CD14-positive monocyte (primary cell): ENCODE measurements at regions not wholly inside any gene's neighbourhood (a gene's known extent, or its start where the extent isn't known, plus 50 kb on each side); places are given as distances from the start of the nearest gene placed in this dataset.

ENCODE experiments used
- DNase-seq, 3 donors: peaks; one replicate each; pipeline ENCODE4 v3.0.0-alpha.2; 2011 to 2022
- H2AFZ ChIP-seq: 2 replicates; pipeline ENCODE4 v1.6.0; 2012; ENCODE audit warnings: mild to moderate bottlenecking, low read depth, low read length, inconsistent platforms; ENCODE audit not compliant: insufficient read depth, poor library complexity, severe bottlenecking
- H3K27ac ChIP-seq, 2 donors: 1 replicate in 1 of 2; 2 replicates in 1 of 2; pipeline ENCODE4 v1.5.1; 2012 to 2013; ENCODE audit warnings: low read length in 2 of 2, control low read depth in 1 of 2, inconsistent platforms in 1 of 2, low read depth in 1 of 2, mild to moderate bottlenecking in 1 of 2
- H3K27me3 ChIP-seq, 2 donors: one replicate each; pipeline versions ENCODE4 v1.6.0 to v1.6.1; 2011 to 2013; ENCODE audit warnings: low read length in 2 of 2; ENCODE audit not compliant: control insufficient read depth in 2 of 2, insufficient read depth in 2 of 2
- H3K36me3 ChIP-seq, 2 donors: replicated peaks in 1 of 2; 1 replicate in 1 of 2; 2 replicates in 1 of 2; pipeline versions ENCODE4 v1.5.1 to v1.6.1; 2012 to 2013; ENCODE audit warnings: low read length in 2 of 2, control low read depth in 1 of 2, inconsistent platforms in 1 of 2, mild to moderate bottlenecking in 1 of 2; ENCODE audit not compliant: insufficient read depth in 2 of 2, control insufficient read depth in 1 of 2
- H3K4me1 ChIP-seq, 2 donors: 1 replicate in 1 of 2; 2 replicates in 1 of 2; pipeline versions ENCODE4 v1.5.1 to v1.6.1; 2012 to 2013; ENCODE audit warnings: low read length in 2 of 2, control low read depth in 1 of 2, inconsistent platforms in 1 of 2, mild to moderate bottlenecking in 1 of 2, moderate library complexity in 1 of 2; ENCODE audit not compliant: insufficient read depth in 2 of 2, control insufficient read depth in 1 of 2
- H3K4me2 ChIP-seq: replicated peaks from 2 replicates; pipeline ENCODE3; 2012; ENCODE audit warnings: low read length, moderate library complexity, mild to moderate bottlenecking; ENCODE audit not compliant: poor library complexity, severe bottlenecking; ENCODE audit errors: extremely low read depth
- H3K4me3 ChIP-seq, 3 experiments: fragments of 200-600 bp in 1 of 3; sonication (generic) in 1 of 3; replicated peaks in 1 of 3; 1 replicate in 2 of 3; 2 replicates in 1 of 3; pipeline ENCODE4 v1.5.1; 2011 to 2013; ENCODE audit warnings: low read length in 3 of 3, mild to moderate bottlenecking in 3 of 3, control low read depth in 2 of 3, low read depth in 2 of 3, inconsistent platforms in 1 of 3, moderate library complexity in 1 of 3
- H3K79me2 ChIP-seq: 2 replicates; pipeline ENCODE4 v1.6.0; 2012; ENCODE audit warnings: mild to moderate bottlenecking, control low read depth, inconsistent platforms, low read length, moderate library complexity; ENCODE audit not compliant: insufficient read depth
- H3K9ac ChIP-seq: 2 replicates; pipeline ENCODE4 v1.6.0; 2017; ENCODE audit warnings: low read length, mild to moderate bottlenecking; ENCODE audit not compliant: insufficient read depth, poor library complexity, severe bottlenecking
- H3K9me3 ChIP-seq, 2 donors: replicated peaks in 1 of 2; 1 replicate in 1 of 2; 2 replicates in 1 of 2; pipeline versions ENCODE4 v1.5.1 to v1.6.1; 2012 to 2013; ENCODE audit warnings: low read length in 2 of 2, control low read depth in 1 of 2; ENCODE audit not compliant: control insufficient read depth in 1 of 2, insufficient read depth in 1 of 2
- H4K20me1 ChIP-seq: 2 replicates; pipeline ENCODE4 v1.6.0; 2012; ENCODE audit warnings: mild to moderate bottlenecking, low read length, control low read depth, moderate library complexity; ENCODE audit not compliant: insufficient read depth
- H3K27ac Mint-ChIP-seq, 7 donors: one replicate each; pipeline ENCODE4 v1.8.0; 2020; ENCODE audit warnings: mild to moderate bottlenecking in 7 of 7, mixed read lengths in 7 of 7, moderate library complexity in 6 of 7, inconsistent platforms in 2 of 7
- H3K27me3 Mint-ChIP-seq, 3 donors: one replicate each; pipeline ENCODE4 v1.8.0; 2021 to 2022; ENCODE audit warnings: low read depth in 3 of 3, mild to moderate bottlenecking in 3 of 3, mixed read lengths in 3 of 3, moderate library complexity in 3 of 3, inconsistent platforms in 1 of 3
- H3K36me3 Mint-ChIP-seq, 2 donors: one replicate each; pipeline ENCODE4 v1.8.0; 2020; ENCODE audit warnings: mixed read lengths in 2 of 2, inconsistent platforms in 1 of 2, mild to moderate bottlenecking in 1 of 2
- H3K4me1 Mint-ChIP-seq: one replicate; pipeline ENCODE4 v1.8.0; 2020; ENCODE audit warnings: mild to moderate bottlenecking, mixed read lengths
- H3K4me3 Mint-ChIP-seq, 2 donors: one replicate each; pipeline ENCODE4 v1.8.0; 2020; ENCODE audit warnings: mild to moderate bottlenecking in 2 of 2, mixed read lengths in 2 of 2, moderate library complexity in 1 of 2
- H3K9me3 Mint-ChIP-seq, 7 donors: one replicate each; pipeline ENCODE4 v1.8.0; 2020 to 2022; ENCODE audit warnings: mixed read lengths in 7 of 7, mild to moderate bottlenecking in 6 of 7, moderate library complexity in 6 of 7, inconsistent platforms in 2 of 7
- WGBS: methylation state at CpG from one replicate; pipeline ENCODE4 v1.1.5; 2013; ENCODE audit warnings: missing lambda C conversion rate; ENCODE audit not compliant: insufficient coverage; 5-methylcytosine and 5-hydroxymethylcytosine counted together
- intact Hi-C, 2 donors: fragments of 100-400 bp; cut with micrococcal nuclease; formaldehyde crosslinking; loops; one replicate each; pipeline versions ENCODE4 v1.15.0 to v1.15.1; 2023
- TF ChIP-seq, protein P1 (sequence below): fragments of 200-600 bp; IDR thresholded peaks from one replicate; pipeline ENCODE4 v1.8.0; 2022; ENCODE audit warnings: antibody characterized with exemption, mild to moderate bottlenecking

DNA sequence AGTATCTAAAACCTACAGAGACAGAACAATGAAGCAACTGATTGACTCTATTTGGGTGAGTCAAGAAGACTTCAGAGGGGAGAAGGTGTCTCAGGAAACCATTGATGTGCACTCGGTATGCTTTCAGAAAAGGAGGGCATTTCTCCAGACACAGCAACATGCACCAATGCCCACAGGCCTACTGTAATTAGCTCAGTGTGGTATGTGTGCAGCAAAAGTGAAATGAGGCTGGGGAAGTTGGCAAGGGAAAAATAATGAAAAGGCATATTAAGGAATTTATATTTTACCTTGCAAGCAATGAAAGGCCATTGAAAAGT is 158.4 kb upstream of the GRIP1 start:
- H3K27ac Mint-ChIP-seq, result no peak overlapping the region
- no peak overlapping the region for H3K27ac ChIP-seq
- no peak for DNase-seq
- TF ChIP-seq, protein P1, sequence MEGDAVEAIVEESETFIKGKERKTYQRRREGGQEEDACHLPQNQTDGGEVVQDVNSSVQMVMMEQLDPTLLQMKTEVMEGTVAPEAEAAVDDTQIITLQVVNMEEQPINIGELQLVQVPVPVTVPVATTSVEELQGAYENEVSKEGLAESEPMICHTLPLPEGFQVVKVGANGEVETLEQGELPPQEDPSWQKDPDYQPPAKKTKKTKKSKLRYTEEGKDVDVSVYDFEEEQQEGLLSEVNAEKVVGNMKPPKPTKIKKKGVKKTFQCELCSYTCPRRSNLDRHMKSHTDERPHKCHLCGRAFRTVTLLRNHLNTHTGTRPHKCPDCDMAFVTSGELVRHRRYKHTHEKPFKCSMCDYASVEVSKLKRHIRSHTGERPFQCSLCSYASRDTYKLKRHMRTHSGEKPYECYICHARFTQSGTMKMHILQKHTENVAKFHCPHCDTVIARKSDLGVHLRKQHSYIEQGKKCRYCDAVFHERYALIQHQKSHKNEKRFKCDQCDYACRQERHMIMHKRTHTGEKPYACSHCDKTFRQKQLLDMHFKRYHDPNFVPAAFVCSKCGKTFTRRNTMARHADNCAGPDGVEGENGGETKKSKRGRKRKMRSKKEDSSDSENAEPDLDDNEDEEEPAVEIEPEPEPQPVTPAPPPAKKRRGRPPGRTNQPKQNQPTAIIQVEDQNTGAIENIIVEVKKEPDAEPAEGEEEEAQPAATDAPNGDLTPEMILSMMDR, result no peak
- H3K36me3 ChIP-seq, result no peaks in the 10 kb centered on the region
- no peak overlapping the region for H3K4me2 ChIP-seq
- no peak overlapping the region for H3K9ac ChIP-seq
- intact Hi-C loops, result no loop called here
- no peaks in the 10 kb centered on the region for H3K9me3 Mint-ChIP-seq
- no peaks in the 10 kb centered on the region for H3K36me3 Mint-ChIP-seq
- no peak overlapping the region for H3K4me3 ChIP-seq
- WGBS, result no CpG with 5 or more reads among the region's 1 CpG
- H3K4me1 ChIP-seq, result no peaks in the 10 kb centered on the region
- H3K4me3 Mint-ChIP-seq, result no peak overlapping the region
- H3K9me3 ChIP-seq, result no peaks in the 10 kb centered on the region
- no peaks in the 10 kb centered on the region for H3K4me1 Mint-ChIP-seq
- H3K27me3 ChIP-seq, result no peaks in the 10 kb centered on the region
- no peak overlapping the region for H2AFZ ChIP-seq
- H3K79me2 ChIP-seq, result no peaks in the 10 kb centered on the region
- no peaks in the 10 kb centered on the region for H4K20me1 ChIP-seq
- H3K27me3 Mint-ChIP-seq, result peaks cover 0 to 3% (median 2%) of the 10 kb centered on the region in 3 donors

DNA sequence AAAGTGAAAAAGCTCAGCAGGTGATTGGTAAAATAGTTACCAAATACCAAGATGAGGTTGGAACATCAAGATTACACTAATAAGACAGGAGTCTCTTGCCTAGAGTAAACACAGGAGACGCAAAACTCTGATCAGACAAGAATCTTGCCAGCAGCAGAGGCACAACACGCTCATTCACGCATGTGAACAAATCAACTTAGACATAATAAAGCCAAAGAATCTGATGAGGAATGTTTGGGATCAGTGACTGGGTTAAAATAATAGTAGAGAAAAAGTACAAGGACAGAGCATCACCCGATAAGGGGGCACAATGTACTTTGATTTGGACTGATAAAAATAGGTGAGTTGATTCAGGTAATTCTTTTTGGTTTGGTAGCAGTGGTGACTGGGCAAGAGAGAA is 159.5 kb upstream of the GRIP1 start:
- H3K79me2 ChIP-seq, result no peaks in the 10 kb centered on the region
- WGBS, result 100% methylated on average over 1 of the region's 4 CpGs
- Mint-ChIP-seq H3K4me1 (no peaks in the 10 kb centered on the region), H3K4me3 (no peak overlapping the region), H3K27me3 (peaks cover 0 to 3% (median 0%) of the 10 kb centered on the region in 3 donors), H3K27ac (no peak overlapping the region), H3K36me3 (no peaks in the 10 kb centered on the region), H3K9me3 (no peaks in the 10 kb centered on the region)
- H3K36me3 ChIP-seq, result no peaks in the 10 kb centered on the region
- no peaks in the 10 kb centered on the region for H3K9me3 ChIP-seq
- DNase-seq, result no peak
- no peaks in the 10 kb centered on the region for H3K27me3 ChIP-seq
- no peak overlapping the region for H3K27ac ChIP-seq
- H3K4me1 ChIP-seq, result no peaks in the 10 kb centered on the region
- H3K9ac ChIP-seq, result no peak overlapping the region
- H3K4me3 ChIP-seq, result no peak overlapping the region
- no peak overlapping the region for H2AFZ ChIP-seq
- TF ChIP-seq, protein P1, result no peak
- H4K20me1 ChIP-seq, result no peaks in the 10 kb centered on the region
- H3K4me2 ChIP-seq, result no peak overlapping the region
- intact Hi-C loops, result no loop called here
